T-cell (primary cell): ENCODE measurements at regions not wholly inside any gene's neighbourhood (a gene's known extent, or its start where the extent isn't known, plus 50 kb on each side); places are given as distances from the start of the nearest gene placed in this dataset.

Source experiments
- ATAC-seq, 4 experiments: fragments of 200-7000 bp in 3 of 4; fragments of 150-1000 bp in 1 of 4; cut with Tn5 transposase; replicated peaks in 1 of 4; 1 replicate in 3 of 4; 2 replicates in 1 of 4; pipeline ENCODE4 v1.10.0; 2021; ENCODE audit warnings: moderate library complexity in 3 of 4, mild to moderate bottlenecking in 2 of 4, moderate number of reproducible peaks in 1 of 4
- CTCF ChIA-PET, 2 donors: fragments of 300-600 bp; sonication (Branson Sonifier 250); formaldehyde crosslinking; loops; one replicate each; lab custom pipeline; 2022; ENCODE audit warnings: antibody characterized with exemption in 2 of 2; lab: Charles Lee
- POLR2A ChIA-PET, 2 donors: fragments of 300-600 bp; sonication (Branson Sonifier 250); formaldehyde crosslinking; loops; one replicate each; lab custom pipeline; 2022; ENCODE audit warnings: antibody characterized with exemption in 2 of 2; lab: Charles Lee
- DNase-seq, 35 experiments: peaks; one replicate each; pipeline versions ENCODE4 v3.0.0 to v3.0.0-alpha.2; 2013 to 2023
- H3K27ac ChIP-seq: one replicate; pipeline ENCODE4 v1.5.1; 2013; ENCODE audit warnings: low read length
- H3K27me3 ChIP-seq, 2 experiments: replicated peaks in 1 of 2; 1 replicate in 1 of 2; 2 replicates in 1 of 2; pipeline versions ENCODE4 v1.6.1 to v1.7.0; 2013; ENCODE audit warnings: low read length in 1 of 2, mixed read lengths in 1 of 2; ENCODE audit not compliant: control insufficient read depth in 2 of 2, insufficient read depth in 2 of 2; ENCODE audit errors: extremely low read depth in 1 of 2
- H3K36me3 ChIP-seq, 2 donors: 1 replicate in 1 of 2; 2 replicates in 1 of 2; pipeline versions ENCODE4 v1.6.1 to v1.7.0; 2013; ENCODE audit warnings: low read length in 1 of 2; ENCODE audit not compliant: control insufficient read depth in 2 of 2, insufficient read depth in 1 of 2; ENCODE audit errors: extremely low read depth in 1 of 2
- H3K4me1 ChIP-seq, 2 experiments: 1 replicate in 1 of 2; 2 replicates in 1 of 2; pipeline versions ENCODE4 v1.6.1 to v1.7.0; 2013; ENCODE audit warnings: low read length in 2 of 2, mixed read lengths in 1 of 2; ENCODE audit not compliant: insufficient read depth in 2 of 2, control insufficient read depth in 1 of 2; ENCODE audit errors: extremely low read depth in 1 of 2
- H3K4me3 ChIP-seq, 2 donors: 1 replicate in 1 of 2; 2 replicates in 1 of 2; pipeline versions ENCODE4 v1.5.1 to v1.7.0; 2013; ENCODE audit warnings: mild to moderate bottlenecking in 2 of 2, low read length in 1 of 2, moderate library complexity in 1 of 2; ENCODE audit not compliant: control insufficient read depth in 1 of 2; ENCODE audit errors: extremely low read depth in 1 of 2
- H3K9me3 ChIP-seq: 2 replicates; pipeline ENCODE4 v1.7.0; 2013
- H3K27ac Mint-ChIP-seq, 2 donors: one replicate each; pipeline ENCODE4 v1.8.0; 2020 to 2021; ENCODE audit warnings: mild to moderate bottlenecking in 2 of 2, mixed read lengths in 2 of 2
- H3K27me3 Mint-ChIP-seq, 2 donors: one replicate each; pipeline ENCODE4 v1.8.0; 2021 to 2022; ENCODE audit warnings: mixed read lengths in 2 of 2
- H3K36me3 Mint-ChIP-seq: one replicate; pipeline ENCODE4 v1.8.0; 2021; ENCODE audit warnings: mixed read lengths
- H3K4me1 Mint-ChIP-seq, 3 donors: one replicate each; pipeline ENCODE4 v1.8.0; 2020 to 2022; ENCODE audit warnings: mixed read lengths in 3 of 3, mild to moderate bottlenecking in 1 of 3
- H3K4me3 Mint-ChIP-seq, 3 donors: one replicate each; pipeline ENCODE4 v1.8.0; 2020 to 2022; ENCODE audit warnings: mild to moderate bottlenecking in 3 of 3, mixed read lengths in 3 of 3, moderate library complexity in 3 of 3
- H3K9me3 Mint-ChIP-seq, 3 donors: one replicate each; pipeline ENCODE4 v1.8.0; 2020 to 2022; ENCODE audit warnings: mixed read lengths in 3 of 3
- WGBS: methylation state at CpG from one replicate; pipeline ENCODE4 v1.1.5; 2013; ENCODE audit warnings: missing lambda C conversion rate; ENCODE audit not compliant: insufficient coverage; 5-methylcytosine and 5-hydroxymethylcytosine counted together

- H3K4me3 ChIP-seq: no peak overlapping the region
- H3K27me3 ChIP-seq: no peaks in the 10 kb centered on the region
- Mint-ChIP-seq H3K36me3 (no peaks in the 10 kb centered on the region), H3K4me1 (no peaks in the 10 kb centered on the region), H3K4me3 (no peak overlapping the region), H3K9me3 (peaks cover 22 to 33% (median 29%) of the 10 kb centered on the region in 3 donors), H3K27ac (no peak overlapping the region), H3K27me3 (no peaks in the 10 kb centered on the region)
- H3K9me3 ChIP-seq: no peaks in the 10 kb centered on the region
- no peaks in the 10 kb centered on the region for H3K4me1 ChIP-seq
- no peak for DNase-seq
- CTCF ChIA-PET: no interaction called here
- POLR2A ChIA-PET: no interaction called here
- WGBS: no CpG with 5 or more reads among the region's 3 CpGs
- no peak overlapping the region for H3K27ac ChIP-seq
- no peaks in the 10 kb centered on the region for H3K36me3 ChIP-seq
- ATAC-seq: no peak
Measured at GRCh38 chr7:109136893-109137292, 567.2 kb downstream of the DNAJB9 start.

- H3K27me3 Mint-ChIP-seq: no peaks in the 10 kb centered on the region
- Histone ChIP-seq H3K27me3 (no peaks in the 10 kb centered on the region), H3K4me3 (no peak overlapping the region), H3K4me1 (no peaks in the 10 kb centered on the region), H3K9me3 (no peaks in the 10 kb centered on the region), H3K27ac (no peak overlapping the region), H3K36me3 (no peaks in the 10 kb centered on the region)
- no peak overlapping the region for H3K4me3 Mint-ChIP-seq
- DNase-seq (no peak), ATAC-seq (no peak)
- POLR2A ChIA-PET: no interaction called here
- H3K4me1 Mint-ChIP-seq: no peaks in the 10 kb centered on the region
- WGBS: 29% methylated on average over 1 of the region's 2 CpGs
- CTCF ChIA-PET: interaction anchor here in 1 of 2 donors (0.8 kb wide), 1 partner anchor 10 kb away, joined by 3 read pairs; no protein-coding TSS in a partner anchor
- H3K9me3 Mint-ChIP-seq: peaks cover 7 to 20% (median 9%) of the 10 kb centered on the region in 3 donors
- H3K36me3 Mint-ChIP-seq: no peaks in the 10 kb centered on the region
- no peak overlapping the region for H3K27ac Mint-ChIP-seq
Measured at GRCh38 chr7:109154748-109155147, 585.1 kb downstream of the DNAJB9 start.

- Histone ChIP-seq H3K4me1 (no peaks in the 10 kb centered on the region), H3K4me3 (no peak overlapping the region), H3K27ac (no peak overlapping the region), H3K9me3 (no peaks in the 10 kb centered on the region), H3K27me3 (no peaks in the 10 kb centered on the region), H3K36me3 (no peaks in the 10 kb centered on the region)
- Mint-ChIP-seq H3K9me3 (peaks cover 7% of the 10 kb centered on the region in 3 donors), H3K27me3 (no peaks in the 10 kb centered on the region), H3K27ac (no peak overlapping the region), H3K4me1 (no peaks in the 10 kb centered on the region), H3K4me3 (no peak overlapping the region), H3K36me3 (no peaks in the 10 kb centered on the region)
- ATAC-seq: no peak
- CTCF ChIA-PET: no interaction called here
- DNase-seq: no peak
- POLR2A ChIA-PET: no interaction called here
- 57% methylated on average over 1 of the region's 3 CpGs for WGBS
Measured at GRCh38 chr7:109158246-109158645, 588.6 kb downstream of the DNAJB9 start.

GRCh38 chr7:109176661-109177060, 607.0 kb downstream of the DNAJB9 start:
- Histone ChIP-seq H3K4me3 (no peak overlapping the region), H3K9me3 (no peaks in the 10 kb centered on the region), H3K36me3 (no peaks in the 10 kb centered on the region), H3K27me3 (no peaks in the 10 kb centered on the region), H3K4me1 (no peaks in the 10 kb centered on the region), H3K27ac (no peak overlapping the region)
- H3K4me1 Mint-ChIP-seq: no peaks in the 10 kb centered on the region
- H3K9me3 Mint-ChIP-seq: peaks cover 4 to 9% (median 5%) of the 10 kb centered on the region in 3 donors
- ATAC-seq: no peak
- H3K4me3 Mint-ChIP-seq: no peak overlapping the region
- POLR2A ChIA-PET: interaction anchor here in 1 of 2 donors (0.6 kb wide), 1 partner anchor 217 kb away, joined by 4 read pairs; no protein-coding TSS in a partner anchor
- DNase-seq: no peak
- no peak overlapping the region for H3K27ac Mint-ChIP-seq
- CTCF ChIA-PET: no interaction called here
- no peaks in the 10 kb centered on the region for H3K36me3 Mint-ChIP-seq
- H3K27me3 Mint-ChIP-seq: no peaks in the 10 kb centered on the region

- Histone ChIP-seq H3K4me1 (no peaks in the 10 kb centered on the region), H3K27ac (no peak overlapping the region), H3K4me3 (no peak overlapping the region), H3K9me3 (no peaks in the 10 kb centered on the region), H3K36me3 (no peaks in the 10 kb centered on the region), H3K27me3 (no peaks in the 10 kb centered on the region)
- no peak for ATAC-seq
- CTCF ChIA-PET: no interaction called here
- no peak for DNase-seq
- H3K4me1 Mint-ChIP-seq: no peaks in the 10 kb centered on the region
- no peaks in the 10 kb centered on the region for H3K27me3 Mint-ChIP-seq
- POLR2A ChIA-PET: interaction anchor here in 1 of 2 donors (0.7 kb wide), 1 partner anchor 815 kb away, joined by 3 read pairs; no protein-coding TSS in a partner anchor
- no peaks in the 10 kb centered on the region for H3K36me3 Mint-ChIP-seq
- peaks cover 5 to 13% (median 5%) of the 10 kb centered on the region in 3 donors for H3K9me3 Mint-ChIP-seq
- no peak overlapping the region for H3K4me3 Mint-ChIP-seq
- no peak overlapping the region for H3K27ac Mint-ChIP-seq
- no CpG with 5 or more reads among the region's 2 CpGs for WGBS
Measured at GRCh38 chr7:109178342-109178741, 608.7 kb downstream of the DNAJB9 start.

GRCh38 chr7:109179601-109180000, 609.9 kb downstream of the DNAJB9 start:
- H3K4me1 ChIP-seq: no peaks in the 10 kb centered on the region
- WGBS: no CpG with 5 or more reads among the region's 3 CpGs
- H3K27ac ChIP-seq: no peak overlapping the region
- no peaks in the 10 kb centered on the region for H3K36me3 ChIP-seq
- Mint-ChIP-seq H3K36me3 (no peaks in the 10 kb centered on the region), H3K4me1 (no peaks in the 10 kb centered on the region), H3K27me3 (no peaks in the 10 kb centered on the region), H3K9me3 (peaks cover 5 to 20% (median 5%) of the 10 kb centered on the region in 3 donors), H3K27ac (no peak overlapping the region), H3K4me3 (no peak overlapping the region)
- POLR2A ChIA-PET: no interaction called here
- no peaks in the 10 kb centered on the region for H3K27me3 ChIP-seq
- DNase-seq (no peak), ATAC-seq (no peak)
- H3K9me3 ChIP-seq: no peaks in the 10 kb centered on the region
- CTCF ChIA-PET: no interaction called here
- H3K4me3 ChIP-seq: no peak overlapping the region
